C1 segment of cervical spinal cord (tissue), 14 donors: ENCODE measurements at regions not wholly inside any gene's neighbourhood (a gene's known extent, or its start where the extent isn't known, plus 50 kb on each side); places are given as distances from the start of the nearest gene placed in this dataset.

ENCODE experiments used
- DNase-seq, 14 donors: peaks; one replicate each; lab custom pipeline; 2025; lab: John Stamatoyannopoulos, UW

- no peak for DNase-seq
These were observed 94.3 kb upstream of the NR3C1 start for GRCh38 chr5:143497749-143498148.

- DNase-seq, result no peak
These were observed 93.5 kb upstream of the NR3C1 start for GRCh38 chr5:143496943-143497342.

DNA sequence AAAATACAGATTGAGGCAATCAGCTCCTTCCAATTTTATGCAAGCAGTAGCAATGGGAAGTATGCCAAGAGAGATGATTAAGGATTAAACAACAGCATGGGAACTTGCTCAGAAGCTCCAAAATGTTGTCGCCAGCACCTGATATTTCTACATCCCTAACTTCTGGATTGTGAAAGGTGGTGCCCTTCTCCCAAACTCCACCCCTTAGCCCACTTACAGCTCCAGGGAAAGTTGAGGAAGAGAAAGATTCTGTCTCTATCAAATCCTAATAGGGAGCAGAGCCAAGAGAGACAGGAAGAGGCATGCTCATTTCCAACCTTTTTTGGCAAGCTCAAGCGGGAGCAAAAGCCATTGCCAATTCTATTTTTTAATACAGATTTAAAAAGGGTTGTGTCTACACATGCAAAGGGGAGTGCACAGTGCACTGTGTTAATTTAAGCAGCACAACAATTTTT lies 92.4 kb upstream of the NR3C1 start:
- DNase-seq, result peak in 1 of 14 donors; percentile 89

DNA sequence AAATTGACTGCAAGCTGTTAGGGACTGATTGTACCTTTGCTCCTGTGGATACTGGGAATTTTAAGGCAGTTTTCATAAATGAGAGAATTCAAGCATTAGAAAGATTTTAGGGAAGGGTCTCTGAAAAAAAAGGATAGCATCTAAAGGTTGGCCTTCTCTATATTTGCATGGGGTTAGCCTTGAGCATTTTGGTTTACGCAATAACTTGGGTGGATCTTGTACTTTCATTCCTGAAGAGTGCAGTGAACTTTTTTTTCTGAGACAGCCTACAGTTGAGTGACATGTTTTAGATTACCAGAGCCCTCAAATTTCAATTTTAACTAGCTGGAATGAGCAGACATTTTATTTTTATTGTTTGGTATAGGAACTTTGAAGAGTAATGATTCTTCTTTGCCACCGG lies 91.6 kb upstream of the NR3C1 start:
- DNase-seq, result peak in 1 of 14 donors; percentile 31

- no peak for DNase-seq
These were observed 91.1 kb upstream of the NR3C1 start for GRCh38 chr5:143494595-143494994.

- DNase-seq, result no peak
These were observed 90.7 kb upstream of the NR3C1 start for GRCh38 chr5:143494162-143494561.

DNA sequence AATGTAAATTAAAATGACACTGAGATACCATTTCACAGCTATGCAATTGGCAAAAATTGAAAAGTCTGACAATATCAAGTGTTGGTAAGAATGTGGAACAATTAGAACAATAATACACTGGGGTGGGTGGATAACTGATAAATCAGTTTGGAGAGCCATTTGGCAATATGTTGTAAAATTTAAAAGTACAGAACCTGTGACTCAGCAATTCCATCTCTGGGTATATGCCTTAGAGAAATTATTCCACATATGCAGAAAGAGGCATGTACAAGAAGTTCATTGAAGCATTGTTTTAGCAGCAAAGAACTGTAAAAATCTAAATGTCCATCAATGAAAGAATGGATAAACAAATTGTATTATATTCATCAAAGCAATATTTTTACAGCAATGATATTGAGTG lies 89.3 kb upstream of the NR3C1 start:
- no peak for DNase-seq

DNA sequence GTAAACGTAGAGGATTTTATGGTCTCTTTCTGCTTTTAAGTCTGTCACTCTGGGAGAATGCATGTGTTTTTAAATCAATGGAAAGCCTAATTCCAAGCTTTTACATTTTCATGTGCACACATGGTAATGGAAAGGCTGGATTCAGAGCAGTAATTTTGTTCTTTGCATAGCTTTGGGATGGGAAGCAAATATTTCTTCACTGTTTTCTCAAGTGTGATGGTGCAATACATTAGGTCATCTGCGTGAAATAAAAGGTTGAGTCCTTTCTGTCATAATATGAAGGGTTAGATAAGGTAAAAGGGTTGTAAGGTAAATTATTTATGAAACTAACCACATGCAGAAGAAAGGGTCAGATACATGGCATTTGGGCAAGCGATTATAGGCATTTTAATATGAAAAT lies 88.2 kb upstream of the NR3C1 start:
- DNase-seq, result no peak

DNA sequence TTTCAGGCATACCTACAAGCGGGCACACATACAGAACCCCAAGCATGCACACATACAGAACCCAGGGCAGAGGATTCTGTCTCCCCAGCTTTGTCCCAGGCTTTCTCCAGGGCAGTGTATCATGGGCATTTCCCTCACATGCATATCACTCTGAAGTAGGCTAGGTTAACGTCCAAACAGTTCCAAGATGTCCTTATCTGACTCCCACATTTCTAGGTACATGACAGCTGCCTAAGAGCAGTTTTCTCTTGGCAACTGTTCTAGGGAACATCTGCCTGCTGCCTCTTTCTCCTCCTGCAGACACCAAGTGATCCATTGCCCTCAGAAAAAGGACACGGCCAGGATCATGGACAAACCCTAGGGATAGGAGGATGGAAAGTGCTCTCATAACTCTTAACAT lies 84.9 kb upstream of the NR3C1 start:
- no peak for DNase-seq

GRCh38 chr5:143484601-143485000 lies 81.1 kb upstream of the NR3C1 start:
- no peak for DNase-seq

GRCh38 chr5:143481697-143482531 lies 78.4 kb upstream of the NR3C1 start:
- DNase-seq, result no peak

DNA sequence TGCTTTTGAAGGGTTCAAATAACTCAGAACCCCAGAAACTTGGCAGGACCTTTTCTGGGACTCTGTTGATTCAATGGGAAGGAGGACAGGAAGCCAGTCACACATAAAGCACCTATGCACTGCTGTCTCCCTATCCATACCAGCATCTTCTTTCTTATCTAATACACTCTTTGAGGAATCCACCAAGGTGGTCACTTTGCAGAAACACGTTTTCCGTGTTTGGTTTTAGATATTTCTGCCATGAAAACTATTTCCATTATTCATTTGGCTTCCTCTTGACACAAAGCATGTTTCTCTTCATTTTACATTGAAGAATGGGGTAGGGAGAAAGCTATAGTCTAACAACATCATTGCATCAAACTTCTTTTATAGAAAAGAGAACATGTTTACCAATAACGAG lies 76.5 kb upstream of the NR3C1 start:
- DNase-seq, result no peak

- DNase-seq, result no peak
These were observed 75.9 kb upstream of the NR3C1 start for GRCh38 chr5:143479394-143479793.

DNA sequence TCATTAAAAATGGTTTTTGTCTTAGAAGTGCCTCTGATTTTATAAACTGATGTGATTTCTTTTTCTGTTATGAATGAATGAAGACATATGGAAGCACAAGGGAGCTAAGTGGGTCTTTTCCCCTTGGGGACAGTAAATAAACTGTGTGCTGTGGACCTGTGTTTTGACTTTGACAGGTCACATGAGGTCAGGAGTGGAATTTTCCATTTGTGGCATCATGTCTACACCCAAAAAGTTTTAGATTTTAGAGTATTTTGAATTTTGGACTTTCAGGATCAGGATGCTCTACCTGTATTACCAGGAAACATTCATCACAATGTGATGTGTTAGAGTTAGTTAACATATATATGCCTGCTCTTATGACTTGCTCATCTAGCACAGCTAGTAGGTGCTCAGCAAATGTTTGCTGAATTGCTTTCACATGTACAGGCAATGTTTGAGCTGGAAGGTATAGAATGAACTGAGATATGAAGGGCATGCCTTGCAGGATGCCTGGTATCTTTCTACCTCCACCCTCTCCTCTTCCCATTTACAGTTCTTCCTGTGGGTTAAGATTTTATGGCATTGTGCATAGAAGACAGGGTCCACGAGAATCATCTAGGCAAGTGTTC lies 73.2 kb upstream of the NR3C1 start:
- no peak for DNase-seq

DNA sequence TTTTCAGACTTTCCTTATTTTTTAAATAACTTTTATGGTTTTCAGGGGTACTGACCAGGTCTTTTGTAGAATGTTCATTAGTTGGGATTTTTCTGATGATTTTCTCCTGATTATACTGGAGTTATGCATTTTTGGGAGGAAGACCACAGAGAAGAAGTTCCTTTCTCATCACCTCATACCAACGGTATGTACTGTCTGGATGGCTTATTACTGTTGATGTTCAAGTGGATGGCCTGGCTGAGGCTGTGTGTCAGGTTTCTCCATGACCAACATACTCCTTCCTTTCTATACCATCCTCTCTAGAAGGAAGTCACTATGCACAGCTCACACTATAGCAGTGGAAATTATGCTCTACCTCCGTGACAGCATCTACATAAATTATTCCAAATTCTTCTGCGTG lies 71.1 kb upstream of the NR3C1 start:
- no peak for DNase-seq

DNA sequence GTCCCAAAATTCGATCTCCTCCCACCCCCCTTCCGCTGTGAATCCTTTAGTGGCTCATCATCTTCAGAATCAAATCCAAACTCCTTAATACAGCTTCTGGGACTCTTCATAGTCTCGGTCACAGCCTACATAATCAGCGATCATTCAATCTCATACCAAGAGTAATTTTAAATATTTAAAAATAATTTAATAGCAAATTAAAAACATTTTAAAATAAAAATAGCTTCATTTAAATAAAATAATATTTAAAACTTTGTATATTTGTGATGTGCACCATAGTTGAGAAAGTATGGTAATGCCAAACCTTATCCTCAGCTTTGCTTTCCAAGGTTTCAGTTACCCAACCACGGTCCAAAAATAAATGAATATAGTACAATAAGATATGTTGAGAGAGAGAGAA lies 70.0 kb upstream of the NR3C1 start:
- DNase-seq, result no peak

- DNase-seq, result no peak
These were observed 69.1 kb upstream of the NR3C1 start for GRCh38 chr5:143472576-143472975.

DNA sequence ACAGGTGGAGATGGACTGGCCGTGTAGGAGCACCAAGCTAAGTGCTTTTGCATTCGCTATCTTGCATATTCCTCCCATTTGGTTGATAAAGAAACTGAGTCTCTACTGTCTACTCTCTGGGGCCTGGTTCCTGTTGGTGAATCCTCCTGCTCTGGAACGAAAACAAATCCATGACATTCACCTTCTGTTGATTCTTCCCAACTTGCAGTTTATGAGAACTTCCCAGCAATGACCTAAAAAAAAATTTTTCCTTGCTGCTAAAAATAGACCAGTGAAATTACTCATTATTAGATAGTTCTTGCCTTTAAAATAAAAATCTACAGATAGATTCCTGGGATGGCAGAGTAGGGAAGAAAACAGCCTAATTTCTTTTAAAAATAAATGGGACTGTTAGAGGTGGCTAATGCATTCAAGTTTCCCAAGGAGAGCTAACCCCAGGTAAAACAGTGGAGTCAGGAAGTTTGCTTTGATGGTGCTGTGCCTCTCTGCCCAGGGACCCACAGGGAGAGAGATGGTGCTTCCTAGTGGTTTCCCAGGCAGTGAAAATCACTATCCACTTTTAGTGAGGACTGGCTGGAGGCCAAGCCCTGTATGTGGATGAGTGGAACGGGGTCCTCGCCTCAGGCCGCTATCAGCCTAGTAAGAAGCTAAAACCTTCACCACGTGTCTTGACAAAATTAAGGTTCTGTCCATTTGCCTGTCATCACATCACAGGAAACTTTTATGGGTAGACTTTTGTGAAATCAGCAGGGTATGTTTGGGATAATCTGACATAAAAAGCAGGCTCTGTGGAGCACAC lies 68.4 kb upstream of the NR3C1 start:
- no peak for DNase-seq

- no peak for DNase-seq
These were observed 67.6 kb upstream of the NR3C1 start for GRCh38 chr5:143471041-143471509.

- no peak for DNase-seq
These were observed 66.6 kb upstream of the NR3C1 start for GRCh38 chr5:143470120-143470519.

- no peak for DNase-seq
These were observed 65.6 kb upstream of the NR3C1 start for GRCh38 chr5:143469125-143469524.

DNA sequence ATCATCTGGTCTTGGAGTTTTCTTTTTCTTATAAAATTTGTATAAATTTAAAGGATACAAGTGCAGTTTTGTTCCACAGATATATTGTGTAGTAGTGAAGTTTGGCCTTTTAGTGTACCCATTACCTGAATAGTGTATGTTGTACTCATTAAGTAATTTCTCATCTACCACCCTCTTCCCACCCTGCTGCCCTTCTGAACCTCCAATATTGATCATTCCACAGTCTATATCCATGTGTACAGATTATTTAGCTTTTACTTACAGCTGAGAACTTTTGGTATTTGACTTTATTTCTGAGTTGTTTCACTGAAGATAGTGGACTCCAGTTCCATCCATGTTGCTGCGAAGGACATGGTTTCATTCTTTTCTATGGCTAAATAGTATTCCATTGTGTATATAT lies 63.1 kb upstream of the NR3C1 start:
- DNase-seq, result no peak
